K562 (cell line): ENCODE measurements at regions not wholly inside any gene's neighbourhood (a gene's known extent, or its start where the extent isn't known, plus 50 kb on each side); places are given as distances from the start of the nearest gene placed in this dataset.

ENCODE experiments used
- ATAC-seq: fragments of 200-7000 bp; cut with Tn5 transposase; 3 replicates; pipeline ENCODE4 v1.9.1; 2020; ENCODE audit warnings: moderate library complexity
- BruUV-seq: library from RNA; stranded (reverse); fragments of 400-500 nt; replicated peaks from 2 replicates; lab custom pipeline; 2021; lab: Mats Ljungman, UMichigan
- CTCF ChIA-PET: fragments of 300-600 bp; formaldehyde crosslinking; extraction: SDS; loops from one replicate; lab custom pipeline; 2021; ENCODE audit warnings: low intra/inter-chr PET ratio; lab: Yijun Ruan, JAX
- POLR2A ChIA-PET: fragments of 300-600, 350-650 bp; sonication (Branson Sonifier 250); formaldehyde crosslinking; extraction: SDS; loops from one replicate; lab custom pipeline; 2021; ENCODE audit warnings: antibody characterized with exemption, inconsistent platforms; lab: Yijun Ruan, JAX
- DNase-seq, 4 experiments: peaks; one replicate each; pipeline versions ENCODE4 v3.0.0 to v3.0.0-alpha.2; 2011 to 2018; ENCODE audit warnings: low spot score in 3 of 4, mixed read lengths in 3 of 4; ENCODE audit errors: extremely low read depth in 1 of 4
- FAIRE-seq: peaks from 2 replicates; lab custom pipeline; 2011; peaks lifted over from hg19 to GRCh38; lab: Jason Lieb, UNC
- H2AFZ ChIP-seq: 2 replicates; pipeline ENCODE4 v1.6.0; 2011; ENCODE audit warnings: low read depth, low read length, control low read depth, inconsistent platforms
- H3K27ac ChIP-seq: fragments of 200-600 bp; 3 replicates; pipeline ENCODE4 v1.8.0; 2011; ENCODE audit warnings: low read depth, mild to moderate bottlenecking, control low read depth, inconsistent platforms, low read length, moderate library complexity, mixed read lengths; ENCODE audit errors: extremely low read depth
- H3K27me3 ChIP-seq, 2 experiments: fragments of 300-600 bp in 1 of 2; 2 replicates in 1 of 2; 3 replicates in 1 of 2; pipeline versions ENCODE4 v1.6.0 to v1.8.0; 2011; ENCODE audit warnings: inconsistent platforms in 2 of 2, low read length in 2 of 2, mild to moderate bottlenecking in 1 of 2, mixed read lengths in 1 of 2, moderate library complexity in 1 of 2; ENCODE audit not compliant: control insufficient read depth in 2 of 2, insufficient read depth in 2 of 2
- H3K36me3 ChIP-seq: fragments of 300-600 bp; 3 replicates; pipeline ENCODE4 v1.8.0; 2011; ENCODE audit warnings: mild to moderate bottlenecking, low read length, inconsistent platforms; ENCODE audit not compliant: control insufficient read depth, insufficient read depth
- H3K4me1 ChIP-seq, 2 experiments: fragments of 200-600 bp in 1 of 2; replicated peaks in 1 of 2; 2 replicates in 1 of 2; 3 replicates in 1 of 2; pipeline versions ENCODE4 v1.5.1 to v1.8.0; 2011; ENCODE audit warnings: inconsistent platforms in 2 of 2, low read length in 2 of 2, mild to moderate bottlenecking in 1 of 2, mixed read lengths in 1 of 2, moderate library complexity in 1 of 2; ENCODE audit not compliant: control insufficient read depth in 2 of 2, insufficient read depth in 2 of 2
- H3K4me2 ChIP-seq: 2 replicates; pipeline ENCODE4 v1.6.1; 2011; ENCODE audit warnings: low read length, control low read depth, inconsistent platforms, mixed read lengths; ENCODE audit not compliant: insufficient read depth
- H3K4me3 ChIP-seq: fragments of 200-600 bp; sonication (generic), shearing (Covaris generic); 2 replicates; pipeline ENCODE4 v1.5.1; 2016; ENCODE audit warnings: control low read depth, inconsistent platforms
- H3K79me2 ChIP-seq: fragments of 200-600 bp; 3 replicates; pipeline ENCODE4 v1.8.0; 2011; ENCODE audit warnings: low read length, inconsistent platforms; ENCODE audit not compliant: control insufficient read depth, insufficient read depth
- H3K9ac ChIP-seq, 2 experiments: 2 replicates each; pipeline versions ENCODE4 v1.6.0 to v1.6.1; 2011; ENCODE audit warnings: low read depth in 2 of 2, low read length in 2 of 2, control low read depth in 1 of 2, inconsistent platforms in 1 of 2, mild to moderate bottlenecking in 1 of 2, mixed read lengths in 1 of 2; ENCODE audit not compliant: insufficient read depth in 1 of 2
- H3K9me1 ChIP-seq: one replicate; pipeline ENCODE4 v1.6.0; 2011; ENCODE audit warnings: inconsistent platforms, mild to moderate bottlenecking, low read length, moderate library complexity; ENCODE audit not compliant: control insufficient read depth, insufficient read depth
- H3K9me3 ChIP-seq: replicated peaks from 2 replicates; pipeline ENCODE4 v1.5.1; 2011; ENCODE audit warnings: low read depth, low read length, inconsistent platforms; ENCODE audit not compliant: control insufficient read depth, insufficient read depth
- H4K20me1 ChIP-seq: replicated peaks from 2 replicates; pipeline ENCODE4 v1.6.1; 2011; ENCODE audit warnings: low read length, inconsistent platforms, mixed read lengths; ENCODE audit not compliant: control insufficient read depth, insufficient read depth
- FOXP1 ChIP-seq: sonication (generic); formaldehyde crosslinking; IDR thresholded peaks from 2 replicates; pipeline ENCODE4 v1.8.0; 2022; ENCODE audit warnings: mild to moderate bottlenecking, missing genetic modification reagents
- HDAC3 ChIP-seq: fragments of 450-650 bp; IDR thresholded peaks from 2 replicates; pipeline ENCODE4 v1.6.1; 2018; ENCODE audit warnings: borderline replicate concordance, mild to moderate bottlenecking, moderate library complexity; ENCODE audit not compliant: partially characterized antibody
- HNRNPH1 ChIP-seq: fragments of 200-400 bp; formaldehyde crosslinking; optimal IDR thresholded peaks from 2 replicates; pipeline ENCODE3; 2017; ENCODE audit warnings: low read depth, mild to moderate bottlenecking, low read length, moderate library complexity
- KLF1 ChIP-seq: fragments of 450-650 bp; IDR thresholded peaks from 2 replicates; pipeline ENCODE4 v1.6.1; 2016; ENCODE audit warnings: missing genetic modification characterization, missing compliant biosample characterization
- NFIX ChIP-seq: fragments of 250-450 bp; sonication (Bioruptor Pico); IDR thresholded peaks from 2 replicates; pipeline ENCODE4 v1.4.0; 2020; ENCODE audit warnings: low read depth, mild to moderate bottlenecking, moderate library complexity
- TAF7 ChIP-seq: fragments of 450-650 bp; IDR thresholded peaks from 2 replicates; pipeline ENCODE4 v1.6.1; 2016; ENCODE audit warnings: missing genetic modification characterization, missing compliant biosample characterization
- TEAD1 ChIP-seq, 2 experiments: fragments of 450-650 bp in 1 of 2; sonication (generic) in 1 of 2; formaldehyde crosslinking; IDR thresholded peaks; 2 replicates each; pipeline versions ENCODE4 v1.4.0 to v1.8.0; 2020 to 2022; ENCODE audit warnings: mild to moderate bottlenecking in 2 of 2, missing genetic modification reagents in 1 of 2
- ZNF584 ChIP-seq: fragments of 200-800 bp; sonication (Bioruptor generic); IDR thresholded peaks from 2 replicates; pipeline ENCODE4 v1.6.1; 2016; ENCODE audit warnings: low read depth, mild to moderate bottlenecking, missing genetic modification characterization, missing compliant biosample characterization
- ZNF75A ChIP-seq: fragments of 450-650 bp; formaldehyde crosslinking; IDR thresholded peaks from 2 replicates; pipeline ENCODE4 v1.4.0; 2020; ENCODE audit warnings: mild to moderate bottlenecking
- WGBS: fragments of 100-300 bp; shearing (Covaris generic); methylation state at CpG from one replicate; pipeline ENCODE4 v1.1.6; 2016; ENCODE audit warnings: low coverage, mixed read lengths; ENCODE audit not compliant: insufficient coverage; ENCODE audit errors: missing lambda C conversion rate; 5-methylcytosine and 5-hydroxymethylcytosine counted together
- in situ Hi-C: fragments of 300-500 bp; cut with MboI; formaldehyde crosslinking; loops from 4 replicates; pipeline ENCODE4 v1.15.0; 2018; ENCODE audit warnings: inconsistent platforms, mixed read lengths
- intact Hi-C: fragments of 100-400 bp; cut with micrococcal nuclease; formaldehyde crosslinking; loops from 2 replicates; pipeline ENCODE4 v1.14.2; 2022
- TF ChIP-seq, protein P1 (sequence below): fragments of 450-650 bp; IDR thresholded peaks from 2 replicates; pipeline ENCODE4 v1.6.1; 2016

GRCh38 chr2:45261746-45262145 is 252.5 kb upstream of the SIX2 start:
- peaks cover 36 to 86% of the 10 kb centered on the region in 2 experiments; a peak in 4 of 5 replicates for H3K27me3 ChIP-seq
- H2AFZ ChIP-seq, result no peak overlapping the region
- DNase-seq, result no peak
- 0 out of 2 replicates have a peak, but pooled peaks cover 5% of the 10 kb centered on the region for H4K20me1 ChIP-seq
- POLR2A ChIA-PET, result interaction anchor here (0.6 kb wide), 1 partner anchor 1667 kb away, joined by 4 read pairs; no protein-coding TSS in a partner anchor
- no peak overlapping the region for H3K4me2 ChIP-seq
- CTCF ChIA-PET, result no interaction called here
- H3K9me1 ChIP-seq, result no peaks in the 10 kb centered on the region
- no peak for FAIRE-seq
- no peaks in the 10 kb centered on the region for H3K4me1 ChIP-seq
- TF ChIP-seq KLF1 (tag) (no peak), HNRNPH1 (no peak), TAF7 (no peak), FOXP1 (no peak), NFIX (CRISPR knock-in tag) (no peak), TEAD1 (CRISPR knock-in tag; IDR thresholded peaks at IDR 0.05) (no peak), ZNF584 (CRISPR knock-in tag) (no peak), HDAC3 (no peak), ZNF75A (CRISPR knock-in tag) (no peak)
- TF ChIP-seq, protein P1, sequence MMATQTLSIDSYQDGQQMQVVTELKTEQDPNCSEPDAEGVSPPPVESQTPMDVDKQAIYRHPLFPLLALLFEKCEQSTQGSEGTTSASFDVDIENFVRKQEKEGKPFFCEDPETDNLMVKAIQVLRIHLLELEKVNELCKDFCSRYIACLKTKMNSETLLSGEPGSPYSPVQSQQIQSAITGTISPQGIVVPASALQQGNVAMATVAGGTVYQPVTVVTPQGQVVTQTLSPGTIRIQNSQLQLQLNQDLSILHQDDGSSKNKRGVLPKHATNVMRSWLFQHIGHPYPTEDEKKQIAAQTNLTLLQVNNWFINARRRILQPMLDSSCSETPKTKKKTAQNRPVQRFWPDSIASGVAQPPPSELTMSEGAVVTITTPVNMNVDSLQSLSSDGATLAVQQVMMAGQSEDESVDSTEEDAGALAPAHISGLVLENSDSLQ, result no peak
- no peaks in the 10 kb centered on the region for H3K36me3 ChIP-seq
- WGBS, result 4% methylated on average over 4 of the region's 4 CpGs
- no peaks in the 10 kb centered on the region for H3K79me2 ChIP-seq
- H3K27ac ChIP-seq, result no peak overlapping the region
- no peaks in the 10 kb centered on the region for H3K9me3 ChIP-seq
- in situ Hi-C loops, result no loop called here
- intact Hi-C loops, result no loop called here
- H3K4me3 ChIP-seq, result no peak overlapping the region
- BruUV-seq, result no TSS peak
- no peak overlapping the region for H3K9ac ChIP-seq
- ATAC-seq, result no peak
